CD14-positive monocyte (primary cell): ENCODE measurements at regions not wholly inside any gene's neighbourhood (a gene's known extent, or its start where the extent isn't known, plus 50 kb on each side); places are given as distances from the start of the nearest gene placed in this dataset.

Experiments
- DNase-seq, 3 donors: peaks; one replicate each; pipeline ENCODE4 v3.0.0-alpha.2; 2011 to 2022
- H2AFZ ChIP-seq: 2 replicates; pipeline ENCODE4 v1.6.0; 2012; ENCODE audit warnings: mild to moderate bottlenecking, low read depth, low read length, inconsistent platforms; ENCODE audit not compliant: insufficient read depth, poor library complexity, severe bottlenecking
- H3K27ac ChIP-seq, 2 donors: 1 replicate in 1 of 2; 2 replicates in 1 of 2; pipeline ENCODE4 v1.5.1; 2012 to 2013; ENCODE audit warnings: low read length in 2 of 2, control low read depth in 1 of 2, inconsistent platforms in 1 of 2, low read depth in 1 of 2, mild to moderate bottlenecking in 1 of 2
- H3K27me3 ChIP-seq, 2 donors: one replicate each; pipeline versions ENCODE4 v1.6.0 to v1.6.1; 2011 to 2013; ENCODE audit warnings: low read length in 2 of 2; ENCODE audit not compliant: control insufficient read depth in 2 of 2, insufficient read depth in 2 of 2
- H3K36me3 ChIP-seq, 2 donors: replicated peaks in 1 of 2; 1 replicate in 1 of 2; 2 replicates in 1 of 2; pipeline versions ENCODE4 v1.5.1 to v1.6.1; 2012 to 2013; ENCODE audit warnings: low read length in 2 of 2, control low read depth in 1 of 2, inconsistent platforms in 1 of 2, mild to moderate bottlenecking in 1 of 2; ENCODE audit not compliant: insufficient read depth in 2 of 2, control insufficient read depth in 1 of 2
- H3K4me1 ChIP-seq, 2 donors: 1 replicate in 1 of 2; 2 replicates in 1 of 2; pipeline versions ENCODE4 v1.5.1 to v1.6.1; 2012 to 2013; ENCODE audit warnings: low read length in 2 of 2, control low read depth in 1 of 2, inconsistent platforms in 1 of 2, mild to moderate bottlenecking in 1 of 2, moderate library complexity in 1 of 2; ENCODE audit not compliant: insufficient read depth in 2 of 2, control insufficient read depth in 1 of 2
- H3K4me2 ChIP-seq: replicated peaks from 2 replicates; pipeline ENCODE3; 2012; ENCODE audit warnings: low read length, moderate library complexity, mild to moderate bottlenecking; ENCODE audit not compliant: poor library complexity, severe bottlenecking; ENCODE audit errors: extremely low read depth
- H3K4me3 ChIP-seq, 3 experiments: fragments of 200-600 bp in 1 of 3; sonication (generic) in 1 of 3; replicated peaks in 1 of 3; 1 replicate in 2 of 3; 2 replicates in 1 of 3; pipeline ENCODE4 v1.5.1; 2011 to 2013; ENCODE audit warnings: low read length in 3 of 3, mild to moderate bottlenecking in 3 of 3, control low read depth in 2 of 3, low read depth in 2 of 3, inconsistent platforms in 1 of 3, moderate library complexity in 1 of 3
- H3K79me2 ChIP-seq: 2 replicates; pipeline ENCODE4 v1.6.0; 2012; ENCODE audit warnings: mild to moderate bottlenecking, control low read depth, inconsistent platforms, low read length, moderate library complexity; ENCODE audit not compliant: insufficient read depth
- H3K9ac ChIP-seq: 2 replicates; pipeline ENCODE4 v1.6.0; 2017; ENCODE audit warnings: low read length, mild to moderate bottlenecking; ENCODE audit not compliant: insufficient read depth, poor library complexity, severe bottlenecking
- H3K9me3 ChIP-seq, 2 donors: replicated peaks in 1 of 2; 1 replicate in 1 of 2; 2 replicates in 1 of 2; pipeline versions ENCODE4 v1.5.1 to v1.6.1; 2012 to 2013; ENCODE audit warnings: low read length in 2 of 2, control low read depth in 1 of 2; ENCODE audit not compliant: control insufficient read depth in 1 of 2, insufficient read depth in 1 of 2
- H4K20me1 ChIP-seq: 2 replicates; pipeline ENCODE4 v1.6.0; 2012; ENCODE audit warnings: mild to moderate bottlenecking, low read length, control low read depth, moderate library complexity; ENCODE audit not compliant: insufficient read depth
- H3K27ac Mint-ChIP-seq, 7 donors: one replicate each; pipeline ENCODE4 v1.8.0; 2020; ENCODE audit warnings: mild to moderate bottlenecking in 7 of 7, mixed read lengths in 7 of 7, moderate library complexity in 6 of 7, inconsistent platforms in 2 of 7
- H3K27me3 Mint-ChIP-seq, 3 donors: one replicate each; pipeline ENCODE4 v1.8.0; 2021 to 2022; ENCODE audit warnings: low read depth in 3 of 3, mild to moderate bottlenecking in 3 of 3, mixed read lengths in 3 of 3, moderate library complexity in 3 of 3, inconsistent platforms in 1 of 3
- H3K36me3 Mint-ChIP-seq, 2 donors: one replicate each; pipeline ENCODE4 v1.8.0; 2020; ENCODE audit warnings: mixed read lengths in 2 of 2, inconsistent platforms in 1 of 2, mild to moderate bottlenecking in 1 of 2
- H3K4me1 Mint-ChIP-seq: one replicate; pipeline ENCODE4 v1.8.0; 2020; ENCODE audit warnings: mild to moderate bottlenecking, mixed read lengths
- H3K4me3 Mint-ChIP-seq, 2 donors: one replicate each; pipeline ENCODE4 v1.8.0; 2020; ENCODE audit warnings: mild to moderate bottlenecking in 2 of 2, mixed read lengths in 2 of 2, moderate library complexity in 1 of 2
- H3K9me3 Mint-ChIP-seq, 7 donors: one replicate each; pipeline ENCODE4 v1.8.0; 2020 to 2022; ENCODE audit warnings: mixed read lengths in 7 of 7, mild to moderate bottlenecking in 6 of 7, moderate library complexity in 6 of 7, inconsistent platforms in 2 of 7
- WGBS: methylation state at CpG from one replicate; pipeline ENCODE4 v1.1.5; 2013; ENCODE audit warnings: missing lambda C conversion rate; ENCODE audit not compliant: insufficient coverage; 5-methylcytosine and 5-hydroxymethylcytosine counted together
- intact Hi-C, 2 donors: fragments of 100-400 bp; cut with micrococcal nuclease; formaldehyde crosslinking; loops; one replicate each; pipeline versions ENCODE4 v1.15.0 to v1.15.1; 2023
- TF ChIP-seq, protein P1 (sequence below): fragments of 200-600 bp; IDR thresholded peaks from one replicate; pipeline ENCODE4 v1.8.0; 2022; ENCODE audit warnings: antibody characterized with exemption, mild to moderate bottlenecking

DNA sequence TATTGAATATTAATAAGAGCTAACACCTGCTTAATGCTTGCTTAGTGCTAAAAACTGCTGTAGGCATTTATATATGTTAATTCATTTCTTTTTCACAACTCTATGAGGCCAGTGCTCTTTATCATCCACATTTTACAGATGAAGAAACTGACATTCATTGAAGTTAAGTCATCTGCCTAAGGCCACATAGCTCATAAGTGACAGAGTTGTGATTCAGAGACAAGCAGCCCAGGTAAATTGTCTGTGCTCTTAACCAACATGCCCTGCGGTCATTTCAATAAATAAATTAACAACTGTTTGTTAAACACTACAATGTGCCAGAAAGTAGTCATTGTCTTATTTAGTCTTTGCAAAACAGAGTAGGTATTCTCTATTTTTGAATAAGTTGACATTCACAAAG is 1354.4 kb upstream of the C9orf72 start:
- WGBS: no CpG with 5 or more reads among the region's 1 CpG
- Mint-ChIP-seq H3K36me3 (no peaks in the 10 kb centered on the region), H3K4me1 (no peaks in the 10 kb centered on the region), H3K27me3 (no peaks in the 10 kb centered on the region), H3K27ac (no peak overlapping the region), H3K4me3 (no peak overlapping the region), H3K9me3 (peaks cover 0 to 6% (median 2%) of the 10 kb centered on the region in 7 donors)
- H2AFZ ChIP-seq: no peak overlapping the region
- no peak for DNase-seq
- no peaks in the 10 kb centered on the region for H3K9me3 ChIP-seq
- intact Hi-C loops: no loop called here
- no peaks in the 10 kb centered on the region for H4K20me1 ChIP-seq
- TF ChIP-seq, protein P1, sequence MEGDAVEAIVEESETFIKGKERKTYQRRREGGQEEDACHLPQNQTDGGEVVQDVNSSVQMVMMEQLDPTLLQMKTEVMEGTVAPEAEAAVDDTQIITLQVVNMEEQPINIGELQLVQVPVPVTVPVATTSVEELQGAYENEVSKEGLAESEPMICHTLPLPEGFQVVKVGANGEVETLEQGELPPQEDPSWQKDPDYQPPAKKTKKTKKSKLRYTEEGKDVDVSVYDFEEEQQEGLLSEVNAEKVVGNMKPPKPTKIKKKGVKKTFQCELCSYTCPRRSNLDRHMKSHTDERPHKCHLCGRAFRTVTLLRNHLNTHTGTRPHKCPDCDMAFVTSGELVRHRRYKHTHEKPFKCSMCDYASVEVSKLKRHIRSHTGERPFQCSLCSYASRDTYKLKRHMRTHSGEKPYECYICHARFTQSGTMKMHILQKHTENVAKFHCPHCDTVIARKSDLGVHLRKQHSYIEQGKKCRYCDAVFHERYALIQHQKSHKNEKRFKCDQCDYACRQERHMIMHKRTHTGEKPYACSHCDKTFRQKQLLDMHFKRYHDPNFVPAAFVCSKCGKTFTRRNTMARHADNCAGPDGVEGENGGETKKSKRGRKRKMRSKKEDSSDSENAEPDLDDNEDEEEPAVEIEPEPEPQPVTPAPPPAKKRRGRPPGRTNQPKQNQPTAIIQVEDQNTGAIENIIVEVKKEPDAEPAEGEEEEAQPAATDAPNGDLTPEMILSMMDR: no peak
- no peaks in the 10 kb centered on the region for H3K79me2 ChIP-seq
- no peaks in the 10 kb centered on the region for H3K27me3 ChIP-seq
- no peak overlapping the region for H3K4me2 ChIP-seq
- no peaks in the 10 kb centered on the region for H3K36me3 ChIP-seq
- no peak overlapping the region for H3K9ac ChIP-seq
- no peaks in the 10 kb centered on the region for H3K4me1 ChIP-seq
- no peak overlapping the region for H3K4me3 ChIP-seq
- no peak overlapping the region for H3K27ac ChIP-seq

DNA sequence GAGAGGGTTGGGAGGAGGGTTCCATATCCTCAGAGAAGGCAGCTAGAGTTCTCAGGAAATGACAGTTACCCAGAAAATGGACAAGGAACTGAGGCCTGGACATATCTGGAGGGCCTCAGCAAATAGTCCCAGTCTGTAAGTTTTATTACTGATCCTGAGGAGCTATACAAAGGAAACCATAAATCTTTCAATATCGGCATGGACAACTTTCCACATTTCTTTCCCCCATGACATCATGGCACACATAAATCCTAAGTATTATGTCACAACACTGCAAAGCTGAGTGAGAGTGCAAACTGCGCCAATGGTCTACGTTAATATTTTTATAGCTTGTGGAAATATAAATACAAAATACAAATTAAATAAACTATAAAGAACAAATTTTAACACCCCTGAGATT is 1356.2 kb upstream of the C9orf72 start:
- no CpG with 5 or more reads among the region's 3 CpGs for WGBS
- no peak for DNase-seq
- Histone ChIP-seq H2AFZ (no peak overlapping the region), H3K9ac (no peak overlapping the region), H4K20me1 (no peaks in the 10 kb centered on the region), H3K27ac (no peak overlapping the region), H3K9me3 (no peaks in the 10 kb centered on the region), H3K4me2 (no peak overlapping the region), H3K79me2 (no peaks in the 10 kb centered on the region), H3K36me3 (no peaks in the 10 kb centered on the region), H3K4me1 (no peaks in the 10 kb centered on the region), H3K4me3 (no peak overlapping the region), H3K27me3 (no peaks in the 10 kb centered on the region)
- TF ChIP-seq, protein P1: no peak
- Mint-ChIP-seq H3K4me1 (no peaks in the 10 kb centered on the region), H3K4me3 (no peak overlapping the region), H3K9me3 (peaks cover 0 to 5% (median 0%) of the 10 kb centered on the region in 7 donors), H3K36me3 (no peaks in the 10 kb centered on the region), H3K27ac (no peak overlapping the region), H3K27me3 (no peaks in the 10 kb centered on the region)
- intact Hi-C loops: no loop called here
